ENCODE measurements at regions not wholly inside any gene's neighbourhood (a gene's known extent, or its start where the extent isn't known, plus 50 kb on each side); places are given as distances from the start of the nearest gene placed in this dataset.

DNA sequence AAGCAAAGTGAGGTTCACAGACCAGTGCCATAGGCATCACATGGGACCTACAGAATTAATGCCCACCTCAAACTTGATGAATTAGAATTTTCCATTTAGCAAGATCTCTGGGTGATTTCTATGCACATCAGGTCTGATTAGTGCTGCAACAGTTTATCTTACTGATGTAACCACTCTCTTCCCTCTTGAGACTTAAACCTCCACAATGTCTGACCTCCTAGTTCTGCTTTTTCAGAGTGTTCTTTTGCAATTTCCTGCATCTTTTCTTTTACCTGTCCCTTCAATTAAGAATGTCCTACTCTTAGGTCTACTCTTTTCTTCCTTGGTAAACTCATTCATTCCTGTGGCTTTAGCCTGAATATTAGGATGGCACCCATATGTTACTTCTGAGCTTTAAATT, 615.3 kb downstream of the TFAP2A start:
- TF ChIP-seq, protein P1, sequence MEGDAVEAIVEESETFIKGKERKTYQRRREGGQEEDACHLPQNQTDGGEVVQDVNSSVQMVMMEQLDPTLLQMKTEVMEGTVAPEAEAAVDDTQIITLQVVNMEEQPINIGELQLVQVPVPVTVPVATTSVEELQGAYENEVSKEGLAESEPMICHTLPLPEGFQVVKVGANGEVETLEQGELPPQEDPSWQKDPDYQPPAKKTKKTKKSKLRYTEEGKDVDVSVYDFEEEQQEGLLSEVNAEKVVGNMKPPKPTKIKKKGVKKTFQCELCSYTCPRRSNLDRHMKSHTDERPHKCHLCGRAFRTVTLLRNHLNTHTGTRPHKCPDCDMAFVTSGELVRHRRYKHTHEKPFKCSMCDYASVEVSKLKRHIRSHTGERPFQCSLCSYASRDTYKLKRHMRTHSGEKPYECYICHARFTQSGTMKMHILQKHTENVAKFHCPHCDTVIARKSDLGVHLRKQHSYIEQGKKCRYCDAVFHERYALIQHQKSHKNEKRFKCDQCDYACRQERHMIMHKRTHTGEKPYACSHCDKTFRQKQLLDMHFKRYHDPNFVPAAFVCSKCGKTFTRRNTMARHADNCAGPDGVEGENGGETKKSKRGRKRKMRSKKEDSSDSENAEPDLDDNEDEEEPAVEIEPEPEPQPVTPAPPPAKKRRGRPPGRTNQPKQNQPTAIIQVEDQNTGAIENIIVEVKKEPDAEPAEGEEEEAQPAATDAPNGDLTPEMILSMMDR (conservative IDR thresholded peaks at IDR 0.05), result no peak
- H3K27ac ChIP-seq, result no peak overlapping the region

DNA sequence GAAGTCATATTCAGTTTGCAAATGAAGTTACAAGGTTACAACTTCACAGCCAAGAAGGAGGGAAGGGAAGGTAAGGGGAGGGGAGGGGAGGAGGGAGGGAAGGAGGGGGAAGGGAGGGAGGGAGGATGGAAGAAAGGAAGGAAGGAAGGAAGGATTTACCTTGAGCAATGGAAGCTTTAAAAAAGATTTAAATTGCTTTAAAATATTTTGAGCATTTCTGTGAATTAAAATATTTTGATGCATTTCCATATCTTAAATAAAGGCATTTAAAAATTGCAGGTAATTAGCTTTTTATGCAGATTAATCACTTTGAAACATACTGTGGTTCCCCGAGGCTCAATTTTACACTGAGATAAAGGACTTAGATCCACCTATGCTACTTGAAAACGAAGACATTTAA, 618.0 kb downstream of the TFAP2A start:
- TF ChIP-seq, protein P1 (conservative IDR thresholded peaks at IDR 0.05), result no peak
- H3K27ac ChIP-seq, result no peak overlapping the region

DNA sequence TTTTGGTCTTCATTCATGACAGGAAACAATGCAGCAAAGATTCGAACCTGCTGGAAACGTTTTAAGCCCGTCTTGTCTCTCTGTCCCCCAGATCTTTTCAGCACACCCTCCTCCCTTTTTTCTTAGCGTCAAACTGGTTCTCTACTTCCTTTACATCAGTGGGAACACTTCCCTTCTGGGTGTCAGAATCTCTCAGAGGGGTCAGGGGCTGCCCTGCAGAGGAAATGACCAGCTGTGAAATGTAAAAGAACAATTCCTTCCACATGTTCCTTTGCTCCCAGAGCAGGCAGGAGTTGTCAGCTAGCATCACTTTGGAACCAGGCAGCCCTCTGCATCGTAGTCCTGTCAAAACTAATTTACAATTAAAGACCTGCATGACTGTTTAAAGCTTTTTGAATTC, 619.0 kb downstream of the TFAP2A start:
- H3K27ac ChIP-seq, result no peak overlapping the region
- TF ChIP-seq, protein P1 (conservative IDR thresholded peaks at IDR 0.05), result no peak

DNA sequence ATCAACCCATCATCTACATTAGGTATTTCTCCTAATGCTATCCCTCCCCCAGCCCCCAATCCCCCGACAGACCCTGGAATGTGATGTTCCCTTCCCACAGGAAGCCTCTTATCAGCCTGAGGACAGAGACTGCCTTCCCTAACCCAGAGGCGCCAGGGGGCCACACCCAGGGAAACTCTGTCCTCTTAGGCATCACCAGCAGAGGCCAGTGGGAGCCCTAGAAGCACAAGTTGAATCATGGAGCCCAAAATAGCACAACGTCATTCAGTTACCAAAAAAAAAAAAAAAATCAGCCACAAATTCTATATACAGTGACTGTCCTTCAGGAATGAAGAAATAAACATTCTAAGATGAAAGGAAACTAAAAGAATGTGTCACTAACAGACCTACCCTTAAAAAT, 625.7 kb downstream of the TFAP2A start:
- no peak overlapping the region for H3K27ac ChIP-seq
- TF ChIP-seq, protein P1 (conservative IDR thresholded peaks at IDR 0.05), result no peak

DNA sequence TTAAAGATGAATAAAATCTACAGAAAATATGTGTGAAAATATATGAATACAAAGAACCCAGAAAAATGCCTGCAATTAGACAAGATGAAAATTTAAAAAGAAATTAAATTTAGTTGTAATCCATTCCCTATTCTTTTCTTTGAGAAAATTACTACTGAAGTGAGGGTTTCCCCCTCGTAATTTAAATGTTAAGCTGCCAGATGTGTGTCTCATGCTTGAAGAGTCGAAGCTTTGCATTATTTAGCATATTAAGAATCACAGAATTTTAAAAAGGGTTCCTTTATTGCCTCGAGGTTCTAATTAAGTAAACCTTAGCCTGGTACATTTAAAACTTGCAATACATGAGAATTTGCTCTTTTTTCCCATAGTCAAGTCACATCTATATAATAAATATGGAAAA, 630.1 kb downstream of the TFAP2A start:
- H3K27ac ChIP-seq, result no peak overlapping the region
- TF ChIP-seq, protein P1 (conservative IDR thresholded peaks at IDR 0.05), result no peak

DNA sequence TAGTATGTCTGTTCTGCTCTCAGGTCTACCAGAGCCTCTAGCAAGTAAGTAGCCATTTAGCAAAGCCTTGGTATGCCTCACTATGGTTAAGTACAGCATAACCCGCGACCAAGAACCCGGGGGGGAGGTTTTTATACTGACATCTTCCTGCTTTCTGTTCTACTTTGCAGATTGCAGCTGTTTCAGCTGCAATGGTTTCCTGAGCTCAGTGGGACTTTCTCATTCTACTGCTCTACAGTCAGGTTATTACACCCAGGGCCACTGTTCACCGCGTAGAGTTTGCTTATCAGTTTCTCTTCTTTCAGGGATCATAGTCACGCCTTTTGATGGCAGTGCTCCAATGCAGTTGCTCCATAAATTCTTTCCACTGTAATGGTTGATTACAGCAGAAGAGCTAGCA, 631.3 kb downstream of the TFAP2A start:
- no peak overlapping the region for H3K27ac ChIP-seq
- TF ChIP-seq, protein P1 (conservative IDR thresholded peaks at IDR 0.05), result no peak

DNA sequence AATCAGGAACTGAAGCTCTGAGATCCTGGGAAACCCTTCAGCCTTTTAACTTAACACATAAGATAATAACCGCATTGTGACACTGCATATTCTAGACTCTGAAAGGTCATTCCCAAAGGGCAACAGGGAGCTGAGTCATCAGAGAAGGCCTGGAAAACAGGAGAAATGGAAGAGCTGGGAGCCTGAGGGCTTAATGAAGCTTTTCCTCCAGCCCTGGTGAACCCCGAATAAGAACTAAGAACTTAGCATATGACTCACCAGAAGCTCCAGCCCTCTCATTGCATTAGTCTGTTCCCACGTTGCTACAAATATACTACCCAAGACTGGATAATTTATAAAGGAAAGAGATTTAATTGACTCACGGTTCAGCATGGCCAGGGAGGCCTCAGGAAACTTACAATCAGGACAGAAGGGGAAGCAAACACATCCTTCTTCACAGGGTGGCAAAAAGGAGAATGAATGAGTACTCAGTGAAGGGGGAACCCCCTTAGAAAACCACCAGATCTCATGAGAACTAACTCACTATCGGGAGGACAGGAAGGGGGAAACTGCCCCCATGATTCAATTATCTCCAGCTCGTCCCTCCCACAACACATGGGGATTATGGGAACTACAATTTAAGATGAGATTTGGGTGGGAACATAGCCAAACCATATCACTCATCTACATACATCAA, 648.5 kb downstream of the TFAP2A start:
- TF ChIP-seq, protein P1 (conservative IDR thresholded peaks at IDR 0.05), result no peak
- H3K27ac ChIP-seq, result no peak overlapping the region

Data from VCaP (cell line).